ENCODE measurements at regions not wholly inside any gene's neighbourhood (a gene's known extent, or its start where the extent isn't known, plus 50 kb on each side); places are given as distances from the start of the nearest gene placed in this dataset.
A peak's percentile ranks its signal among the peaks of the same experiment; 100 is the strongest.

DNA sequence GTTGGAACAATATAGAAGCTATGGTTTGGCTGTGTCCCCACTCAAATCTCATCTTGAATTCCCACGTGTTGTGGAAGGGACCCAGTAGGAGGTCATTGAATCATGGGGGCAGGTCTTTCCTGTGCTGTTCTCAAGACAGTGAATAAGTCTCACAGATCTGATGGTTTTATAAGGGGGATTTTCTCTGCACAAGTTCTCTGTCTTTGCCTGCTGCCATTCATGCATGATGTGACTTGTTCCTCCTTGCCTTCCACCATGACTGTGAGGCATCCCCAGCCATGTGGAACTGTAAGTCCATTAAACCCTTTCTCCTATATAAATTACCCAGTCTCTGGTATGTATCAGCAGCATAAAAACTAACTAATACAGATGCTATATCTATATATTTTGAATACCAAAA lies 135.2 kb upstream of the EDNRA start:
- Histone ChIP-seq H3K9me3 (ENCODE audit: insufficient read depth, low read depth, low read length) (no peaks in the 10 kb centered on the region), H3K27me3 (ENCODE audit: insufficient read depth, low read length) (no peaks in the 10 kb centered on the region), H4K8ac (ENCODE audit: low read depth, low read length) (no peak overlapping the region), H3K23ac (ENCODE audit: low read length) (no peak overlapping the region), H3K4me1 (ENCODE audit: control insufficient read depth in 1 of 2, insufficient read depth in 2 of 2, low read length in 2 of 2) (no peaks in the 10 kb centered on the region), H3K79me2 (ENCODE audit: control insufficient read depth, insufficient read depth, low read length, poor library complexity) (no peaks in the 10 kb centered on the region), H3K4me2 (ENCODE audit: low read length) (no peak overlapping the region), H3K36me3 (ENCODE audit: control insufficient read depth in 1 of 2, insufficient read depth in 2 of 2, low read length in 2 of 2) (no peaks in the 10 kb centered on the region), H2BK5ac (ENCODE audit: low read depth, low read length, poor library complexity) (no peak overlapping the region), H3K14ac (ENCODE audit: low read length) (no peak overlapping the region), H2AFZ (ENCODE audit: insufficient read depth, low read length, poor library complexity) (no peak overlapping the region), H4K91ac (ENCODE audit: low read depth, low read length) (no peak overlapping the region), H3K4ac (ENCODE audit: low read depth, low read length) (no peak overlapping the region), H3K4me3 (ENCODE audit: low read depth, low read length) (no peak overlapping the region), H3K18ac (ENCODE audit: low read length) (no peak overlapping the region), H2BK120ac (ENCODE audit: insufficient read depth, low read length, poor library complexity) (no peak overlapping the region), H3K79me1 (ENCODE audit: low read length) (no peaks in the 10 kb centered on the region), H4K12ac (ENCODE audit: low read depth, low read length) (no peak overlapping the region), H3K9ac (ENCODE audit: low read length) (no peak overlapping the region), H2AK5ac (ENCODE audit: low read length) (no peak overlapping the region), H3K27ac (ENCODE audit: low read depth, low read length) (no peak overlapping the region), H2BK12ac (ENCODE audit: low read length) (no peak overlapping the region)
- no CpG with 5 or more reads among the region's 1 CpG for WGBS (ENCODE audit: extremely low coverage, insufficient coverage, insufficient read length)
- no peak for DNase-seq

DNA sequence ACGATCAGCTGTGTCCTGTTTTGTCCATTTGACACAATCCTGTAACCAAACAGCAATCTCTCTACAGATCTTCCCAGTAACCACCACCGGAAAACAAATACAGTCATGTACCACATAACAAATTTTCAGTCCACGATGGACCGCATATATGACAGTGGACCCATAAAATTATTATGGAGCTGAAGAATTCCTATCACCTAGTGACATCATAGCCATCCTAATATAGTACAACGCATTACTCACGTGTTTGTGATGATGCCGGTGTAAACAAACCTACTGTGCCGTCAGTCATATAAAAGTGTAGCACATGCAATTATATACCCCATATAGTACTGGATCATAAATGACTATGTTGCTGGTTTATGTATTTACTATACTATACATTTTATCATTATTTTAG lies 133.7 kb upstream of the EDNRA start:
- H2BK120ac ChIP-seq (ENCODE audit: insufficient read depth, low read length, poor library complexity): no peak overlapping the region
- no CpG with 5 or more reads among the region's 8 CpGs for whole genome bisulfite sequencing (ENCODE audit: extremely low coverage, insufficient coverage, insufficient read length)
- no peaks in the 10 kb centered on the region for H3K36me3 ChIP-seq (ENCODE audit: control insufficient read depth in 1 of 2, insufficient read depth in 2 of 2, low read length in 2 of 2)

DNA sequence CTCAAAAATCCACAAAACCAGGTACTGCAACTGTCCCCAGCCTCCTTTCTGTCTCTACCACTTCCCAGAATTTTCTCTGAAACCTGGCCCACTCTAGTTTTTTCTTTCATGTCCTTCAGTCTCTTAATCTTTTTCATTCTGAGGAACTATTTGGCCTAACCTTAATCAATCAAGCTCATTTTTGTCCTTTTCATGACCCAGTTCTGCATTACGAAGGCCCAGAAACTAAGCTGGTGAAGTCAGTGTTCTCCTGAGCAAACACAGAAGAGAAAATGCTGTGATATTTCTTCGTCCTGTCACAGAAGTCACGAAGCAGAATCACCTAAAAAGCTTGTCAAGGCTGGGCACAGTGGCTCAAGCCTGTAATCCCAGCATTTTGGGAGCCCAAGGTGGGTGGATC lies 131.7 kb upstream of the EDNRA start:
- Histone ChIP-seq H3K27me3 (ENCODE audit: insufficient read depth, low read length) (no peaks in the 10 kb centered on the region), H4K8ac (ENCODE audit: low read depth, low read length) (no peak overlapping the region), H3K4me2 (ENCODE audit: low read length) (no peak overlapping the region), H3K14ac (ENCODE audit: low read length) (no peak overlapping the region), H3K4me3 (ENCODE audit: low read depth, low read length) (no peak overlapping the region), H4K12ac (ENCODE audit: low read depth, low read length) (no peak overlapping the region), H2BK120ac (ENCODE audit: insufficient read depth, low read length, poor library complexity) (no peak overlapping the region), H3K23ac (ENCODE audit: low read length) (no peak overlapping the region), H3K4me1 (ENCODE audit: control insufficient read depth in 1 of 2, insufficient read depth in 2 of 2, low read length in 2 of 2) (no peaks in the 10 kb centered on the region), H2BK5ac (ENCODE audit: low read depth, low read length, poor library complexity) (no peak overlapping the region), H2AFZ (ENCODE audit: insufficient read depth, low read length, poor library complexity) (no peak overlapping the region), H3K27ac (ENCODE audit: low read depth, low read length) (no peak overlapping the region), H3K79me2 (ENCODE audit: control insufficient read depth, insufficient read depth, low read length, poor library complexity) (no peaks in the 10 kb centered on the region), H4K91ac (ENCODE audit: low read depth, low read length) (no peak overlapping the region), H3K9me3 (ENCODE audit: insufficient read depth, low read depth, low read length) (no peaks in the 10 kb centered on the region), H3K4ac (ENCODE audit: low read depth, low read length) (no peak overlapping the region), H2AK5ac (ENCODE audit: low read length) (no peak overlapping the region), H3K9ac (ENCODE audit: low read length) (no peak overlapping the region), H3K18ac (ENCODE audit: low read length) (no peak overlapping the region), H3K79me1 (ENCODE audit: low read length) (no peaks in the 10 kb centered on the region), H2BK12ac (ENCODE audit: low read length) (no peak overlapping the region), H3K36me3 (ENCODE audit: control insufficient read depth in 1 of 2, insufficient read depth in 2 of 2, low read length in 2 of 2) (no peaks in the 10 kb centered on the region)
- WGBS (ENCODE audit: extremely low coverage, insufficient coverage, insufficient read length): no CpG with 5 or more reads among the region's 3 CpGs
- no peak for DNase-seq

More for the DNA sequence above, 133.7 kb upstream of the EDNRA start:
- no peaks in the 10 kb centered on the region for H3K27me3 ChIP-seq (ENCODE audit: insufficient read depth, low read length)
- H2BK5ac ChIP-seq (ENCODE audit: low read depth, low read length, poor library complexity): no peak overlapping the region
- no peaks in the 10 kb centered on the region for H3K79me2 ChIP-seq (ENCODE audit: control insufficient read depth, insufficient read depth, low read length, poor library complexity)
- no peak overlapping the region for H3K4ac ChIP-seq (ENCODE audit: low read depth, low read length)
- H4K8ac ChIP-seq (ENCODE audit: low read depth, low read length): no peak overlapping the region
- H2AFZ ChIP-seq (ENCODE audit: insufficient read depth, low read length, poor library complexity): no peak overlapping the region
- DNase-seq: no peak
- H3K23ac ChIP-seq (ENCODE audit: low read length): no peak overlapping the region
- H4K91ac ChIP-seq (ENCODE audit: low read depth, low read length): no peak overlapping the region
- no peak overlapping the region for H3K14ac ChIP-seq (ENCODE audit: low read length)
- no peak overlapping the region for H2BK12ac ChIP-seq (ENCODE audit: low read length)
- no peak overlapping the region for H3K18ac ChIP-seq (ENCODE audit: low read length)
- H3K4me1 ChIP-seq (ENCODE audit: control insufficient read depth in 1 of 2, insufficient read depth in 2 of 2, low read length in 2 of 2): no peaks in the 10 kb centered on the region
- no peaks in the 10 kb centered on the region for H3K9me3 ChIP-seq (ENCODE audit: insufficient read depth, low read depth, low read length)
- H3K4me2 ChIP-seq (ENCODE audit: low read length): no peak overlapping the region
- H2AK5ac ChIP-seq (ENCODE audit: low read length): no peak overlapping the region
- no peak overlapping the region for H3K9ac ChIP-seq (ENCODE audit: low read length)
- H3K79me1 ChIP-seq (ENCODE audit: low read length): no peaks in the 10 kb centered on the region
- H4K12ac ChIP-seq (ENCODE audit: low read depth, low read length): no peak overlapping the region
- H3K4me3 ChIP-seq (ENCODE audit: low read depth, low read length): no peak overlapping the region
- no peak overlapping the region for H3K27ac ChIP-seq (ENCODE audit: low read depth, low read length)

DNA sequence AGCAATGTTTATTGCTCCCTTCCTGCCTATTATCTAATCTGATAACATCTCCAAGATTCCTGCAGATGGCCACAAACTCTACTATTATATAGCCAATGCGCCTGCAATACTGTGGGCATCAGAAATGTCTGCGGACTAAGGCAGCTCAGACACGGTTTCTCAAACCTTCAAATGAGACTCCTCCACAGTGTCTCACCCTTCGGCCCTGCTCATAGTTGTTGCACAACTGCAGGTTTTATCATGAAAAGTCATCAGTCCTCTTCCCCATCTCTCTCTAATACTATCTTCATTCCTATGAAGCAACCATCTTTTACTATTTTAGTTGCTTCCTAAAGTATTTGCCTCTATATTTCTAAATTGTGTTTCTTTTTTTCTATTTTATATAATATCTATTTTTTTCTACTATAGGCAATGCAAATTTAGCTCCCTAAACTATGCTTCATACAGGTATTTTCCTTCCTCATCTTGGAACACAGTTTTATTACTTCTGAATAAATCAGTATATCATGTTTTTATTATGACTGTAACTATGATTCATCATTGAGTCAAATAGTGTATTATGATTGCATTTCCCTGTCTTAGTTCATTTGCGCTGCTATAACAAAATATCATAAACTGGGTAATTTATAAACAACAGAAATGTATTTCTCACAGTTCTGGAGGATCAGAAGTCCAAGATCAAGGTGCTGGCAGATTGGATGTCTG lies 129.7 kb upstream of the EDNRA start:
- H3K4ac ChIP-seq (ENCODE audit: low read depth, low read length): no peak overlapping the region
- H3K4me1 ChIP-seq (ENCODE audit: control insufficient read depth in 1 of 2, insufficient read depth in 2 of 2, low read length in 2 of 2): no peaks in the 10 kb centered on the region
- no peak overlapping the region for H3K14ac ChIP-seq (ENCODE audit: low read length)
- no peak overlapping the region for H4K91ac ChIP-seq (ENCODE audit: low read depth, low read length)
- no peak overlapping the region for H2AFZ ChIP-seq (ENCODE audit: insufficient read depth, low read length, poor library complexity)
- H3K36me3 ChIP-seq (ENCODE audit: control insufficient read depth in 1 of 2, insufficient read depth in 2 of 2, low read length in 2 of 2): no peaks in the 10 kb centered on the region
- H2BK12ac ChIP-seq (ENCODE audit: low read length): no peak overlapping the region
- no peak overlapping the region for H3K9ac ChIP-seq (ENCODE audit: low read length)
- H3K18ac ChIP-seq (ENCODE audit: low read length): no peak overlapping the region
- no peak overlapping the region for H2BK5ac ChIP-seq (ENCODE audit: low read depth, low read length, poor library complexity)
- WGBS (ENCODE audit: extremely low coverage, insufficient coverage, insufficient read length): no CpG with 5 or more reads among the region's 5 CpGs
- H3K23ac ChIP-seq (ENCODE audit: low read length): no peak overlapping the region
- peak; percentile 62 to 80 for DNase-seq
- no peaks in the 10 kb centered on the region for H3K9me3 ChIP-seq (ENCODE audit: insufficient read depth, low read depth, low read length)
- no peaks in the 10 kb centered on the region for H3K79me1 ChIP-seq (ENCODE audit: low read length)
- H3K79me2 ChIP-seq (ENCODE audit: control insufficient read depth, insufficient read depth, low read length, poor library complexity): no peaks in the 10 kb centered on the region
- no peak overlapping the region for H4K8ac ChIP-seq (ENCODE audit: low read depth, low read length)
- no peaks in the 10 kb centered on the region for H3K27me3 ChIP-seq (ENCODE audit: insufficient read depth, low read length)
- no peak overlapping the region for H3K4me3 ChIP-seq (ENCODE audit: low read depth, low read length)
- H2BK120ac ChIP-seq (ENCODE audit: insufficient read depth, low read length, poor library complexity): no peak overlapping the region
- H2AK5ac ChIP-seq (ENCODE audit: low read length): no peak overlapping the region
- no peak overlapping the region for H3K4me2 ChIP-seq (ENCODE audit: low read length)
- no peak overlapping the region for H3K27ac ChIP-seq (ENCODE audit: low read depth, low read length)
- H4K12ac ChIP-seq (ENCODE audit: low read depth, low read length): no peak overlapping the region
